HCT116 (cell line): ENCODE measurements at regions not wholly inside any gene's neighbourhood (a gene's known extent, or its start where the extent isn't known, plus 50 kb on each side); places are given as distances from the start of the nearest gene placed in this dataset.

Experiments
- ATAC-seq: fragments of 200-7000 bp; cut with Tn5 transposase; 2 replicates; pipeline ENCODE4 v1.9.1; 2020; ENCODE audit warnings: mild to moderate bottlenecking, moderate library complexity
- BruUV-seq: library from RNA; stranded (reverse); fragments of 400-500 nt; replicated peaks from 2 replicates; lab custom pipeline; 2021; lab: Mats Ljungman, UMichigan
- CTCF ChIA-PET: fragments of 300-600 bp; sonication (Branson Sonifier 250); formaldehyde crosslinking; loops from one replicate; lab custom pipeline; 2021; ENCODE audit warnings: antibody characterized with exemption; lab: Charles Lee
- POLR2A ChIA-PET: fragments of 300-600, 350-600 bp; sonication (Branson Sonifier 250); formaldehyde crosslinking; loops from one replicate; lab custom pipeline; 2021; ENCODE audit warnings: antibody characterized with exemption; lab: Charles Lee
- RAD21 ChIA-PET, 2 experiments: fragments of 300-600 bp; sonication (Branson Sonifier 250); formaldehyde crosslinking; loops; one replicate each; lab custom pipeline; 2023; ENCODE audit warnings: low total read pairs in 2 of 2; ENCODE audit not compliant: uncharacterized antibody in 2 of 2, unreplicated experiment in 2 of 2, low non-redundant PET in 1 of 2; lab: Charles Lee
- DNase-seq: peaks from one replicate; pipeline ENCODE4 v3.0.0-alpha.2; 2010; ENCODE audit warnings: low read depth, low spot score
- H2AFZ ChIP-seq: fragments of 200-600 bp; shearing (Covaris generic), sonication (generic); 2 replicates; pipeline ENCODE4 v1.6.1; 2017; ENCODE audit warnings: low read depth, mixed run types, mixed read lengths, antibody characterized with exemption, low read length; ENCODE audit not compliant: poor library complexity, severe bottlenecking
- H3K27ac ChIP-seq: 2 replicates; pipeline ENCODE4 v1.5.1; 2012; ENCODE audit warnings: low read depth, low read length
- H3K27me3 ChIP-seq: fragments of 200-600 bp; sonication (generic); 2 replicates; pipeline ENCODE4 v1.6.1; 2016; ENCODE audit warnings: mixed run types, low read length, mixed read lengths; ENCODE audit not compliant: insufficient read depth
- H3K36me3 ChIP-seq, 2 experiments: fragments of 200-500 bp in 1 of 2; fragments of 200-600 bp in 1 of 2; sonication (Bioruptor generic) in 1 of 2; sonication (generic) in 1 of 2; 2 replicates each; pipeline versions ENCODE4 v1.5.1 to v1.6.1; 2014 to 2016; ENCODE audit warnings: low read length in 2 of 2, inconsistent platforms in 1 of 2, mixed read lengths in 1 of 2, mixed run types in 1 of 2; ENCODE audit not compliant: insufficient read depth in 2 of 2, control insufficient read depth in 1 of 2
- H3K4me1 ChIP-seq, 2 experiments: fragments of 200-600 bp in 1 of 2; sonication (generic) in 1 of 2; 2 replicates each; pipeline versions ENCODE4 v1.5.1 to v1.6.1; 2012 to 2017; ENCODE audit warnings: low read length in 2 of 2, inconsistent platforms in 1 of 2, mild to moderate bottlenecking in 1 of 2, mixed read lengths in 1 of 2, mixed run types in 1 of 2, moderate library complexity in 1 of 2; ENCODE audit not compliant: insufficient read depth in 2 of 2, control insufficient read depth in 1 of 2
- H3K4me2 ChIP-seq: fragments of 200-600 bp; sonication (generic); 2 replicates; pipeline ENCODE4 v1.6.1; 2017; ENCODE audit warnings: mixed run types, low read length, mixed read lengths
- H3K4me3 ChIP-seq, 2 experiments: fragments of 200-600 bp in 1 of 2; sonication (generic) in 1 of 2; replicated peaks in 1 of 2; 2 replicates each; pipeline ENCODE4 v1.5.1; 2011 to 2016; ENCODE audit warnings: low read length in 2 of 2, control low read depth in 1 of 2, low read depth in 1 of 2, mild to moderate bottlenecking in 1 of 2, mixed read lengths in 1 of 2, mixed run types in 1 of 2
- H3K79me2 ChIP-seq: fragments of 200-600 bp; sonication (generic); 2 replicates; pipeline ENCODE4 v1.6.1; 2017; ENCODE audit warnings: mild to moderate bottlenecking, mixed run types, low read length, moderate library complexity, mixed read lengths; ENCODE audit not compliant: insufficient read depth
- H3K9ac ChIP-seq: fragments of 200-600 bp; sonication (generic); 2 replicates; pipeline ENCODE4 v1.6.1; 2016; ENCODE audit warnings: low read length, mixed read lengths
- H3K9me2 ChIP-seq: fragments of 200-600 bp; sonication (generic), shearing (Covaris generic); 2 replicates; pipeline ENCODE4 v1.6.1; 2017; ENCODE audit warnings: mixed run types, mild to moderate bottlenecking, moderate library complexity; ENCODE audit not compliant: insufficient read depth
- H3K9me3 ChIP-seq, 2 experiments: fragments of 200-500 bp in 1 of 2; fragments of 200-600 bp in 1 of 2; sonication (Bioruptor generic) in 1 of 2; sonication (generic) in 1 of 2; 2 replicates each; pipeline ENCODE4 v1.6.1; 2014 to 2017; ENCODE audit warnings: low read length in 2 of 2, mixed read lengths in 2 of 2, inconsistent platforms in 1 of 2, low read depth in 1 of 2, mild to moderate bottlenecking in 1 of 2, mixed run types in 1 of 2, moderate library complexity in 1 of 2; ENCODE audit not compliant: control insufficient read depth in 1 of 2, insufficient read depth in 1 of 2
- H4K20me1 ChIP-seq: fragments of 200-600 bp; sonication (generic), shearing (Covaris generic); 2 replicates; pipeline ENCODE4 v1.6.1; 2017; ENCODE audit warnings: mixed run types, mild to moderate bottlenecking, moderate library complexity; ENCODE audit not compliant: insufficient read depth
- CEBPB ChIP-seq: IDR thresholded peaks from 2 replicates; pipeline ENCODE4 v1.6.1; 2012; ENCODE audit warnings: low read depth
- POLR2AphosphoS5 ChIP-seq: IDR thresholded peaks from 2 replicates; pipeline ENCODE4 v1.6.1; 2011; ENCODE audit warnings: mild to moderate bottlenecking, low read depth, low read length, moderate library complexity
- RAD21 ChIP-seq: IDR thresholded peaks from 2 replicates; pipeline ENCODE4 v1.6.1; 2012; ENCODE audit warnings: low read depth, mild to moderate bottlenecking
- SP1 ChIP-seq: IDR thresholded peaks from 2 replicates; pipeline ENCODE4 v1.6.1; 2012; ENCODE audit warnings: low read depth
- SRF ChIP-seq: IDR thresholded peaks from 2 replicates; pipeline ENCODE4 v1.6.1; 2012; ENCODE audit warnings: low read depth
- YY1 ChIP-seq: IDR thresholded peaks from 2 replicates; pipeline ENCODE4 v1.6.1; 2011; ENCODE audit warnings: low read length, low read depth, moderate library complexity, mild to moderate bottlenecking; ENCODE audit not compliant: insufficient replicate concordance; ENCODE audit errors: extremely low read depth
- ZFX ChIP-seq: fragments of 450-650 bp; IDR thresholded peaks from 2 replicates; pipeline ENCODE4 v1.6.1; 2017
- intact Hi-C: fragments of 100-400 bp; cut with micrococcal nuclease; formaldehyde crosslinking; loops from 2 replicates; pipeline ENCODE4 v1.10.0; 2022
- TF ChIP-seq, protein P1 (sequence below), 3 experiments: fragments of 200-600 bp in 1 of 3; sonication (generic) in 1 of 3; IDR thresholded peaks in 2 of 3; conservative IDR thresholded peaks in 1 of 3; 2 replicates each; pipeline ENCODE4 v1.5.1; 2012 to 2017; ENCODE audit warnings: low read depth in 2 of 3, low read length in 2 of 3, antibody characterized with exemption in 1 of 3, borderline replicate concordance in 1 of 3, control low read depth in 1 of 3, mild to moderate bottlenecking in 1 of 3, mixed read lengths in 1 of 3, mixed run types in 1 of 3, moderate library complexity in 1 of 3; ENCODE audit not compliant: insufficient read depth in 1 of 3
- TF ChIP-seq, protein P2 (sequence below): IDR thresholded peaks from 2 replicates; pipeline ENCODE4 v1.6.1; 2012; ENCODE audit warnings: low read depth

DNA sequence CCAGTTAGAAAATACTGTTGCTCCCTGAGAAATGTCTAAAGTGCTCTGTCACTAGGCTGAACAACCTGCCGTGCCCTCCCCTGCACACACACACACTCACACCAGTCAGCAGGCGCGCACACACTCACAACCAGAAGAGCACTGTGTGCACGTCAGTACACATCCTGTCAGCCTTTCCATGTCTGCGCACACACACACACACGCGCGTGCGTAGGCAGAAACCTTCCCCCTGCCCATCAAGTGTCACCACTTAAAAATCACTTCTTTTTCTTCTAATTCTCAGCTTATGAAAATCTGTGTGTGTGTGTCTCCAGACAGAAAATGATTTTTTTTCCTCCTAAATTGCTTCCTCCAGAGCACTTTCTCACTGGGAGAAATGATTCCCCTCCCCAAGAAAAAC lies 100.3 kb downstream of the EDN3 start:
- RAD21 ChIA-PET = no interaction called here
- Histone ChIP-seq H3K4me3 (no peak overlapping the region), H2AFZ (no peak overlapping the region), H3K9me3 (no peaks in the 10 kb centered on the region), H3K9me2 (no peaks in the 10 kb centered on the region), H3K4me1 (peaks cover 0 to 2% of the 10 kb centered on the region in 2 experiments; a peak in 1 of 4 replicates), H3K9ac (no peak overlapping the region), H3K27me3 (peaks cover 80% of the 10 kb centered on the region), H3K27ac (no peak overlapping the region), H3K79me2 (no peaks in the 10 kb centered on the region), H3K4me2 (no peak overlapping the region), H4K20me1 (no peaks in the 10 kb centered on the region), H3K36me3 (no peaks in the 10 kb centered on the region)
- no peak for TF ChIP-seq YY1
- no peak for TF ChIP-seq SRF
- TF ChIP-seq CEBPB = no peak
- no peak for TF ChIP-seq RAD21
- TF ChIP-seq ZFX = no peak
- TF ChIP-seq POLR2AphosphoS5 = no peak
- no peak for TF ChIP-seq SP1
- TF ChIP-seq, protein P1, sequence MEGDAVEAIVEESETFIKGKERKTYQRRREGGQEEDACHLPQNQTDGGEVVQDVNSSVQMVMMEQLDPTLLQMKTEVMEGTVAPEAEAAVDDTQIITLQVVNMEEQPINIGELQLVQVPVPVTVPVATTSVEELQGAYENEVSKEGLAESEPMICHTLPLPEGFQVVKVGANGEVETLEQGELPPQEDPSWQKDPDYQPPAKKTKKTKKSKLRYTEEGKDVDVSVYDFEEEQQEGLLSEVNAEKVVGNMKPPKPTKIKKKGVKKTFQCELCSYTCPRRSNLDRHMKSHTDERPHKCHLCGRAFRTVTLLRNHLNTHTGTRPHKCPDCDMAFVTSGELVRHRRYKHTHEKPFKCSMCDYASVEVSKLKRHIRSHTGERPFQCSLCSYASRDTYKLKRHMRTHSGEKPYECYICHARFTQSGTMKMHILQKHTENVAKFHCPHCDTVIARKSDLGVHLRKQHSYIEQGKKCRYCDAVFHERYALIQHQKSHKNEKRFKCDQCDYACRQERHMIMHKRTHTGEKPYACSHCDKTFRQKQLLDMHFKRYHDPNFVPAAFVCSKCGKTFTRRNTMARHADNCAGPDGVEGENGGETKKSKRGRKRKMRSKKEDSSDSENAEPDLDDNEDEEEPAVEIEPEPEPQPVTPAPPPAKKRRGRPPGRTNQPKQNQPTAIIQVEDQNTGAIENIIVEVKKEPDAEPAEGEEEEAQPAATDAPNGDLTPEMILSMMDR (IDR thresholded peaks at IDR 0.05 in 2 of 3, conservative IDR thresholded peaks at IDR 0.05 in 1 of 3; ENCODE audit: borderline replicate concordance in 1 of 3, insufficient read depth in 1 of 3, low read depth in 2 of 3, low read length in 2 of 3) = no peak
- TF ChIP-seq, protein P2, sequence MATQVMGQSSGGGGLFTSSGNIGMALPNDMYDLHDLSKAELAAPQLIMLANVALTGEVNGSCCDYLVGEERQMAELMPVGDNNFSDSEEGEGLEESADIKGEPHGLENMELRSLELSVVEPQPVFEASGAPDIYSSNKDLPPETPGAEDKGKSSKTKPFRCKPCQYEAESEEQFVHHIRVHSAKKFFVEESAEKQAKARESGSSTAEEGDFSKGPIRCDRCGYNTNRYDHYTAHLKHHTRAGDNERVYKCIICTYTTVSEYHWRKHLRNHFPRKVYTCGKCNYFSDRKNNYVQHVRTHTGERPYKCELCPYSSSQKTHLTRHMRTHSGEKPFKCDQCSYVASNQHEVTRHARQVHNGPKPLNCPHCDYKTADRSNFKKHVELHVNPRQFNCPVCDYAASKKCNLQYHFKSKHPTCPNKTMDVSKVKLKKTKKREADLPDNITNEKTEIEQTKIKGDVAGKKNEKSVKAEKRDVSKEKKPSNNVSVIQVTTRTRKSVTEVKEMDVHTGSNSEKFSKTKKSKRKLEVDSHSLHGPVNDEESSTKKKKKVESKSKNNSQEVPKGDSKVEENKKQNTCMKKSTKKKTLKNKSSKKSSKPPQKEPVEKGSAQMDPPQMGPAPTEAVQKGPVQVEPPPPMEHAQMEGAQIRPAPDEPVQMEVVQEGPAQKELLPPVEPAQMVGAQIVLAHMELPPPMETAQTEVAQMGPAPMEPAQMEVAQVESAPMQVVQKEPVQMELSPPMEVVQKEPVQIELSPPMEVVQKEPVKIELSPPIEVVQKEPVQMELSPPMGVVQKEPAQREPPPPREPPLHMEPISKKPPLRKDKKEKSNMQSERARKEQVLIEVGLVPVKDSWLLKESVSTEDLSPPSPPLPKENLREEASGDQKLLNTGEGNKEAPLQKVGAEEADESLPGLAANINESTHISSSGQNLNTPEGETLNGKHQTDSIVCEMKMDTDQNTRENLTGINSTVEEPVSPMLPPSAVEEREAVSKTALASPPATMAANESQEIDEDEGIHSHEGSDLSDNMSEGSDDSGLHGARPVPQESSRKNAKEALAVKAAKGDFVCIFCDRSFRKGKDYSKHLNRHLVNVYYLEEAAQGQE = no peak
- CTCF ChIA-PET = no interaction called here
- intact Hi-C loops = loop anchor here (5.0 kb wide), 1 partner anchor 918 kb away; no protein-coding TSS in a partner anchor
- no TSS peak for BruUV-seq
- ATAC-seq (no peak), DNase-seq (no peak)
- POLR2A ChIA-PET = no interaction called here
